NCI-H510A treated with DMSO at 0.1 percent for 48 hours (cell line): ENCODE measurements at regions not wholly inside any gene's neighbourhood (a gene's known extent, or its start where the extent isn't known, plus 50 kb on each side); places are given as distances from the start of the nearest gene placed in this dataset.
A peak's percentile ranks its signal among the peaks of the same experiment; 100 is the strongest.
"Not testable (repeated sequence)": the region's sequence is repeated elsewhere in the genome, so short reads cannot be mapped to it uniquely, and the experiment has no call there.

Source experiments
- DNase-seq: peaks from one replicate; lab custom pipeline; 2025; lab: John Stamatoyannopoulos, UW

DNA sequence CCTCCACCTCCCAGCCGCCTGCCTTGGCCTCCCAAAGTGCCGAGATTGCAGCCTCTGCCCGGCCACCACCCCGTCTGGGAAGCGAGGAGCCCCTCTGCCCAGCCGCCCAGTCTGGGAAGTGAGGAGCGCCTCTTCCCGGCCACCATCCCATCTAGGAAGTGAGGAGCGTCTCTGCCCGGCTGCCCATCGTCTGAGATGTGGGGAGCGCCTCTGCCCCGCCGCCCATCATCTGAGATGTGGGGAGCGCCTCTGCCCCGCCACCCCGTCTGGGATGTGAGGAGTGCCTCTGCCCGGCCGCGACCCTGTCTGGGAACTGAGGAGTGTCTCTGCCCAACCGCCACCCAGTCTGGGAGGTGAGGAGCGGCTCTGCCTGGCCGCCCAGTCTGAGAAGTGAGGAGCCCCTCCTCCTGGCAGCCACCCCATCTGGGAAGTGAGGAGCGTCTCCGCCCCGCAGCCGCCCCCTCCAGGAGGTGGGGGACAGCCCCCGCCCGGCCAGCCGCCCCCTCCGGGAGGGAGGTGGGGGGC is 296.3 kb downstream of the HNRNPD start:
- not testable (repeated sequence) for DNase-seq

DNA sequence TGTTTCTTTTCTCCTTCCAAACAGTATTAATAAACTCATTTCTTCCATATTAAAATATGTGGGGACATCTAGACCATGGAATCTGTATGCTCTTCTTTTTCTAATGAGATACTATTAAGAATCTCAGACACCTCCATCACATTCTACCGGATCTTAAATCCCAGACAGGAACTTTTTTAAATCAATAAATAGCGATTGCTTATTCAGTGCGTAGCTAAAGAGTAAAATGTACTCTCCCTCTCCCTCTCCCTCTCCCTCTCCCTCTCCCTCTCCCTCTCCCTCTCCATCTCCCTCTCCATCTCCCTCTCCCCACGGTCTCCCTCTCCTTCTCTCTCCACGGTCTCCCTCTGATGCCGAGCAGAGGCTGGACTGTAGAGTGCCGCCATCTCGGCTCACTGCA is 297.0 kb downstream of the HNRNPD start:
- no peak for DNase-seq

DNA sequence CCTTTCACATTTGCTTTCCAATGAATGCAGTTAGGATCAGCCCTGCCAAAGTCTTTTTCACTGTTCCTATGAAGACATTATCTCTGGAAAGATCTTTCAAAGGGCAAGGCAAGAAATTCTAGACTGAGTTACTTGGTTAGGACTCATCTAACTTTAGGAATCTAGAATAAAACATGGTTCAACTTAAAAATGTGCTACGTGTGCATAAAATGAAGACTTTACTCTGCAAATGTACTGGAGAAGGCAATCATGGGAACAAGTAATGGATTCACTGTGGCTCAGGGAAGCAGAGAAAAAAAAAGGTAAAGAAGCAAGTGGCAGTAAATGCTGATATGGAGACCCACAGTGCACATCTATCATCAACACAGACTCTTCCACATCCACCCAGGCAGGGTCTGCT is 297.4 kb downstream of the HNRNPD start:
- no peak for DNase-seq

DNA sequence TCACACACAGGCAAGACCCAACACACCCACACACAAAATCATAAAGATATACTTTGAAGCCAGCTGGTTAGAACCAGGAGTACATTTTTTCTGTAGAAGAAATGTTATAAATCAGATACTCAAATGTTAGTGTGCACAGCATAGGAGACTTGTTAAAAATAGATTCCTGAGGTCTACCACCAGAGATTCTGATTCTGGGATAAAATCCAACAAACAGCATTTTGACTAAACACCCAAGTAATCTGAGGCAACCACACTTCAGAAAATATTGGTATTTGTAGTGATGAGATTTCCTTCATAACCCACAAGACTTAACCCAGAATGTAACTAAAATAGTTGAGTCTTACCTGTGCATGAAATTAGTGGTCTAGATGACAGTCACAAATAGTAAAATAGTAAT is 301.8 kb downstream of the HNRNPD start:
- DNase-seq, result no peak

DNA sequence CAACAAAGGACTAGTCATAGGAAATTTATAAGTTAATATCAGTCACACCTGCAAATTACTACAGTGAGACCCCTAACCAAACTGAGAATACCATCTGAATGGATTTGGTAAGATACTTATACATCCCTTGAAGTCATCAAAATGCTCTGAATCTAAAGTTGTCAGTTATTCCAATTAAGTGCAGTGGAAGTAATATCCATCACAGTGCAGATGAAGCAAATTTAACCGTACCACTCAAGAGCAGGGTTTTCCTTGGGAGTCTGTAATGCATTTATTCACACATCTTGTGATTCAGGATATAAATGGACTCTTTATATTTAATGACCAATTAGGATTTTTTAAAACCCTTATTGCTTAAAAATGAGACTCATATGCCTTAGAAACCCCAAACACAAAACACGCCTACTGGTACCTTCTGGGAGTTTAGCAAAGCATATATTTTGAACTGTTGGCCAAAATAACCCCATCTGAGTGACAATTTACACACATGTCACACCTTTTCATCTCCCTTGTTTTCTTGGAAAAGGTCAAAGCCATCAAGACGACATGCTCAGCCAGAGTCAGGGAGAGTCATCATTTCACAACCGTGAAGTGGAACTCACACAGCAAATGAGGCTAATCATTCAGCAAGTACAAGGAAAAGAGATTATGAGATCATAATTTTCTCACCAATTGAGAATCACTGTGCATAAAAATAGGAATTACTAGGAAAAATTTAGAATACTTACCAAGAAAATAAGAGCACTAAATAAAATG is 303.7 kb downstream of the HNRNPD start:
- no peak for DNase-seq

DNA sequence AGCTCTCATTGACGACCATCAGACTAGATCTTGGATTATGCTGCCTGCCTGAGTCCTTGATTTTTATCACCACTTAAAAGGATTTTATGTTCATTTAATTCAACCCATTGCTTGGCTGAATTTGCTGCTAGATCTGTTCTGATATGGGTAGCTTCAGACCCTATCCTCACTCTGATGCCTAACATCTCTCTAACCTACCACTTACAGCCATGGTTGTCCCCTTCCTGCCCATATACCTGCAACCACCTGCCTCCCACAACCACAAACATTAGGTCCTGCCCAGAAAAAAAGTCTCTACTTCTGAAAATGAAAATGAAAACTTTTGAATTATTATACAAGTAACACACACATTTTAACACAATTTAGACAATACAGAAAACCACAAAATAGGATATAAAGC is 310.8 kb downstream of the HNRNPD start:
- DNase-seq, result no peak

DNA sequence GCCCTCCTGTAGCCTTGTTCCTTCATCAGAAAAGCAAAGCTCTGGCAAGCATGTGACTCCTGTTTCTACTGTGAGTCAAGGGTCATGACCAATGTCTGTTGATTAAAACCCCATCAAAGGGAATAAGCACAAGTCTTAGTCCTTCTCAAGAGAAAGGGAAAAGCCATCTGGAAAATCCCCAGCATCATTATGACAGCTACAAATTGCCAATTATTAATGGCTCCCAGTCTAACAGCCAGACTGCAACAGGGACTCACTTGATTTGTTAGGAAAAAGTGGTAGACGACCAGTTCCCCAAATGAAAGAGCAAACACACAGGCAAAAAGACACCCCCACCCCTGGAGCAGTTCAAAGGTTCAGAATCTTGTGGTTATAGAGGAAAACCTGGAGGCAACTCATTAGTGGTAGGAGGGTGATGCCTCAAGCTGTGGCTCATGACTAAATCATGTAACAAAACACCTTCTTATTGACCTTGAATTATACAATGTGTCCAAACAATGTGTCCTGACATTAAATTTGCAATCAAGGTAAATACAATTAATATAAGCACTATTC is 315.7 kb downstream of the HNRNPD start:
- no peak for DNase-seq

DNA sequence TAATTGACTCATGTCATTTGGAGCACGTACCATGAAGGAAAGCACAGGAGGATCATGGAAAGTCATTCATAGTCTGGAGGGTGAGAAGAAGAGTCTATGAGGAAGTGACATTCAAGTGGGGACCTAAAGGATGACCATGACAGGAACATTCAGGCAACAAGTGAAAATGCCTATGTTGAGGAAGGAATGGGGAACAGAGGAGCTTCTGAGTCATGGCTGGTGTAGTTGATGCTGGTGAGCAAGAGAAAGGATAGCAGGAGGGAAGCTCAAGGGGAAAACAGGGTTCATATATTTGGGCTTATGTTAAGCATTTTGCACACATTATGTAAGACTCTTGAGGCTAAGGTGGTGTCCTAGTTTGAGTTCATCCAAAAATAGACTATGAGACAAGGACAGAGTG is 318.6 kb downstream of the HNRNPD start:
- no peak for DNase-seq

DNA sequence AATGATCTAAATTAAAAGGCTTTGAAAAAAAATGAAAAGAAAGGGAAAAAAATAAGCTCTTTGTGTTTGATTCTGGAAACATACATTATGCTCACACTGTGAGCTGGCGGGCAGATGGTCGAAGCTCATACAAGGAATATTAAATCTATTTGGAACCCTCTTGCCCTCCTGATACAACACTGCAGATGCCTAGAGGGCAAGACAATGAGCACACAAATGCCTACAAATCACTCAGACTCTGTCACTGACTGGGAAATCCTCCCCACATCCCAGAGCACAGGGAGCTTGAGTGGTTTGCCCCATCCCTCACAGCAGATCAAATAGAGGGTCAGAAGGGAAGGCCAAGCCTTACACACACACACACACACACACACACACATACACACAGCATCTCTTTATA is 320.4 kb downstream of the HNRNPD start:
- no peak for DNase-seq

DNA sequence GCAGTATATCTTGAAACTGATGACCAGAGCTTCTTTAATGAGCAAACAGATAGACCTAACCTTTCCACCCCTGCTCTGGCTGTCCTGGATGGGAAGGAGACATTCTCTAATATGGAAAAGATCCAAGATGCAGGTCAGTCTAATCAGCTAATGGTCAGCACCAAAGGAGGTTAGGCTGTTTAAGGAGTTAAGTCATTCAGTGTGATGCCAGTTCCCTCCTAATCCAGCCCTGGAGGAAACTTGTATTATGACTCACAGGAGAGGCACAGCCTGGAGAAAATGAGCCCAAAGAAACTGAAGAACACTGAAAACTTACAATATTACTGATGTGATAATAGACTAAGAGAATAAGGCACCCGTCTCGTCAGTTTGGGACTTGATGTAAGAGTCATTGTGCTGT is 323.0 kb downstream of the HNRNPD start:
- no peak for DNase-seq

DNA sequence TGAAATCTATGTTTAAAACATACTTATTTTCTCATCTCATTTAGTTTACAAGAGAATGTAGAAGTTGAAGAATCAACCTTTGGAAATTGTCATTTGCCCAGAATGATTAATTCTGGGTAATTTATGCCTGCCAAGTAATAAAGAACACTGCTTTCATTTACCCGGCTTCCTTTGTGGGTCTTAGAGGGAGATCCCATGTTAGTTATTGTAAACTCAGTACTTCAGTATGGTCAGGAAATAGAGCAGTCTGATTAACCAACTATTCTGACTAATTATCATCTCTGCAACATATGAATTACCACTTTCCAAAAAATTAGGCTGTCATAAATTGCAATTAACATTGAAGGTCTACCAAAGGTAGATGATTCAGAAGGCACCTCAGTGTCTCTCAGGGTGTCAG is 324.5 kb downstream of the HNRNPD start:
- no peak for DNase-seq

DNA sequence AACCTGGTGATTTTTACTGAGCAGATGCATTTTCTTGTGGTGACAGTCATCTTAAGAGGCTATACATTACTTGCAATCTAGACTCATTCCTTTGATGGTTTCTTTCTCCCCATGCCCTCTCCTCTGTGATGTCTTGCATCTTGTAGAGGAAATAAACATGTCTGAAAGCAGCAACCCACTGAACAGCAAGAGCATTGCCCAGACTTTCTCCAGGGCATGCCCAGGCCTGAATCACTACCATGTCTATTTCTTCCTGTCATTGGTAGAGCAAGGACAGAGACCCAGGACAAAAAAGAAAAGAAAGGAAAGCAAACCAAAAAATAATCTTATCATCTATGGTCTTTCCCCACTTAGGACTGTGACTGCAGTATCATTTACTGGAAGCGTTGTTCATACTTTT is 326.1 kb downstream of the HNRNPD start:
- no peak for DNase-seq

DNA sequence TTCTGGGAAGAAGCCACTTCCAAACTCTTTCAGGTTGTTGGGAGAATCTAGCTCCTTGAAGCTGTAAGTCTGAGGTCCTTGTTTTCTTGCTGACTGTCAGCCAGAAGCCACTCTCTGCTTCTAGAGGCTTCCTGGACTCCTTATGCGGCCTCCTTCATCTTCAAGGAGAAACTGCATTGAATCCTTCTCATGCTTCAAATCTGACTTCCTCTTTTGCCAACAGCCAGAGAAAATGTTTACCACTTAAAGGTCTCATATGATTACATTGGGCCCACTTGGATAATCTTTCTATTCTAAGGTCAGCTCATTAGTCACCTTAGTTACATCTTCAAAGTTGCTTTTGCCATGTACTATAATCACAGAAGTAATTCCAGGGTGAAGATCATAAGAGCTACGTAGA is 327.0 kb downstream of the HNRNPD start:
- DNase-seq, result no peak

DNA sequence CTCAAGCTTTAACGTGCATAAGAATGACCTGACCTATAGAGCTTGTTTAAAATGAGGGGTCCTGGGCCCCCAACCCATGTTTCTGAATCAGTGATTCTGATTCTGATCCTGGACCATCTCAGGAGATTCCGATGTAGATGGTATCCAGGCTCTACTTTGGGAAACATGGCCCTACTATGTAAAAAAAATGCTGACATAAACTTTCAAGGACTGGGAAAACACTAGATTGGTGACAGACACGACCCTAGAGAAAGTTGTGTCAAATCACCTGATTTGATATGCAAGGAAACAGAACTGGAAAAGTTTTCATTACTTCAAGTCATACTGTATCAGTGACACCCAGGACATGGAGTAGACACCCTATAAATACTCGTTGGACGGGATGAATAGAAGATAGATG is 328.5 kb downstream of the HNRNPD start:
- no peak for DNase-seq

DNA sequence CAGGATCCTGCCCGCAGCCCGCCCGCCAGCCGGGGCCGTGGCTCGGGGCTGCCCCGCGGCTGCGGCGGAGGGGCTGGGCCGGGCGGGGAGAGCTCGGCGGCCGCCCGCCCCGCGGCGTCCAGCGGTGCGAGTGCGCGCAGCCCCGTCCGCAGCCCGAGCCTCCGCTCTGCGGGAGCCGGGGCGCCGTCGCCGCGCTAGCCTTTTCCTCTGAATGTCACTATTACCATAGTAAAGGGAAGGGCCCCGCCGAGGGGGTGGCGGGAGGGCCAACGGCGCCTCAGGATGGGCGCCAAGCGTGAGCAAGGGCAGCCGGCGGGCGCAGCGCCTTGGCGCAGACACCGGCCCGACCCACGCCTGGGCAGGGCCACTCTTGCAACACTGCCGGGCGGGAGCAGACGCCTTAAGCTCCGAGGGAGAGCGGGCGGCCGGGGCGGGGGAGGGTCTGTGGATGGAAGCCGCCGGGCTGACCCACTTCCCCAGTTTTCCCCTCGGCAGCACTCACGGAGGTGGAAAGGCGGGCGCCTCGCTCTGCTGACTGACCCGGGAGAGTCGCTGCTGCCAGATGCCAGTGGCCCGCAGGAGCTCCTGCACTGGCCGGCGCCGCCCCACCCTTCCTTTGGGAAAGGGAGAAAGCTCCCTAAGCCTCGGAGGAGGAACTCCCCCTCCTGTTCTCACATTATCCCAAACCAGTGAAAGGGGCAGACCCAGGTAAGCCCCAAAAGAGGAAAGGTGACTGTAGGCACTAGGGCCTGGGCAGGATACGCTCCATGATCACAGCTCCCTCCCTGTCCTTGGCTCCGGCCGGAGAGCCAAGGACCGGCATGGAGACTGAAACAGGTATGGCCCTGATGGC is 329.4 kb downstream of the HNRNPD start:
- DNase-seq, result peak; percentile 49

DNA sequence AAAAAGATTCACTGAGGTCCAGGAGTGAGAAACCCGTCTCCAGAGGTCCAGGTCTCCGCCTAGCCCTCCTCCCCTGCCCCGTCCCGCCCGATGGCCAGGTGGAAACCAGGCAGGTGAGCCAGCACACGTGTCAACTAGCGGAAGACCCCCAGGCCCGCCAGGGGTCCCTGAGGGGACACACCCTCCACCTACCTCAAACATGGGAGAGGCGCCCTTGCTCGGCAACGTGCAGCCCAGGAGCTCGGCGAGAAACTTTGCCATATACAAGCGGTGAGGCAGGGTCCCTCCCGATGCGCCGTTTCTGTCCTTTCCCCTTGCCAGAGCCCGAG is 330.0 kb downstream of the HNRNPD start:
- DNase-seq, result no peak

DNA sequence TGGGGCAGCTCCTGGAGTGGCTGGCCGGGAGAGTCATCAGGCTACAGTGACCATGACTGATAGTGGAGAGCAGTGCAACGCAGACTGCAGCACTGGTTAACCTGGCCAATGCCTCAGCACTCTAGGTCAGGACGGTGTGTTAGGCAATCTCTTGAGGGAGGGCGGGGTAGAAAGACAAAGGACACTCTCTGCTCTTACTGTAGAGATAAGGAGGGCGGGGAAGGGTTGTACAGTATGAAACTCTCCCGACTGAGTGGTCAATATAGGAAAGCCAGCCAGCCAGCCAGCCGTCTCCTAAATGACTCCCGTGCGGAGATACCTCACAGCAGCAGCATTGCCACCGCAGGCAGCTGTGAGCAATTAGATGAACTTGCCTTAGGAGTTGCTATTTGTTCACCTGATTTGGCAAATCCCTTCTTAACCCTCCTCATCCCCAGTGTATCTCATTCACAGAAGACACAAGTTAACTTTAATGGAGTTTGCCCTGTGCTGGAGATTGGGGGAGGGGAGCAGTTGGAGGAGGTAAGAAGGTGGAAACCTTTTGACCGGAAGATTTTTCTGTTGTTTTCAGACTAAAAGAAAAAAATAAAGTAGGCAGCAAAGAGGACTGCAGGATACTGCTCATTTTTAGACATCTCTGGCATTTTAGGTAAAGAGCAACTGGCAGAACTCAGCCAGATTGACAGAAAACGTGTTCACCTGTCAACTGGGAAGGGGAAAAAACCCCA is 330.5 kb downstream of the HNRNPD start:
- DNase-seq, result no peak

DNA sequence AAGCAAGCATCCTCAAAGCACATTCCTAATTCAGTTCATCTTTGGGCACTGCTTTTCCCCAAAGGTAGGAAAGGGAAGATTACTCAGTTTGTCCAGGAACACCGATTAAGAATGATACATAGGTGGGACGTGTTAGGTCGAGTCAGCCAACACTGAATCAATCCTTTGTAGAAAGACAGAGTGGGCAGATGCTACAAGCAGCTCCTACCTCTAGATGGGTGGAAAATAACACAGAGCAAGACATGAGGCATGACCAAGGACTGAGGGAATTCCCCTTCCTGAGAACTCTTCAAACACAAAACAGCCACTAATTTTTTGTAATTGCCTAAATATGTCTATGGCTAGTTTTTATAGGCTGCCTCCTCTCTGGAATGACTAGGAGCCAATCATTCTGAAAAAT is 331.7 kb downstream of the HNRNPD start:
- DNase-seq, result no peak

DNA sequence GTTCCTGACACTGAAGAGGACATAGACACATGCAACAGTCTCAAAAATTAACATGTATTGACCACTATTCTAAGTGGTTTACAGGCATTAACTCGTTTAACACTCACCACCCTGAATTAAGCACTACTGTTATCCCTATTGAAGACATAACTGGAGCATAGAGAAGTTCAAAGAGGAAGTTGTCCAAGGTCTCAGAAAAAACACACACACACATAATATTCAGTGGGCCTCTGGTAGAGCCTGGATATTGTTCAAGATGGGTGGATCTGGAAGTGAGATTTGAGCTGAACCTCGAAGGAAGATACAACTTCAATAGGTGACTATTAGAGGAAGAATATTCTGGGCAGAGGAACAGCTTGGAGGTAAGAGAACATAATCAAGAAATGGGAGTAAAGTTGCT is 334.9 kb downstream of the HNRNPD start:
- DNase-seq, result no peak

DNA sequence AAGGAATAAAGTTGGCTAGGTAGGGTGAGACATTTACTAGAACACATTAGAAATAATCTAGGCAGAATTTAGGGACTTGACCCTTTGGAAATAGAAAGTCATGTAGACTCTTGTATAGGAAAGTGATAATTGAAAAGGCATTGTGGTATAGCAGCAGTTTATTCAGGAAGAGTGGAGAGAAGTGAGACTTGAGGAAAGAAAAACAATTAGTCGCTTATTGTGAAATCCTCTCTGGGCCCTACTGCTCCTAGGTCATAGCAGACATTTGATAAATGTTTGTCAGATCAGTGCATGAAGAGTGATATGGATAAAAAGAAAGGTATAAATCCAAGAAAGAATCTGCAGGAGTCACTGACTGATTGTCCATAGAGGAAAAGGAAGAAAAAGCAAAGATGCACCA is 337.6 kb downstream of the HNRNPD start:
- no peak for DNase-seq

DNA sequence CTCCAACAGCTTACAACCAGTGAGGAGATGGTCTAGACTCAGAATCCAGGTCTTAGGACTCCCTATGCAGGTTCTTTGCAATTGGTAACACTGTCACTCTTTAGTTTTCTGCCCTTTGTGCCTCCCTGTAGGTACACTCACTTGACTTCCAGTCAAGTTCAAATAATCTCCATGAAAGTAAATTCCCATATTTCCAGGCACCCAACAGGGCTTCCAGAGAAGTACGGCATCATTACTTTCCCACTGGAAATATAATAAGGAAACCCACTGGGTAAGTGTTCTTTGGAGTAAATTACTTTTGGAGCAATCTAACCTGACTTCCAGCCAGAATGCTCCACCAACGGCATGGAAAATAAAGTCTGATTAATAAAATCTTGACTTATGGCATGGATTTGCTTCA is 338.9 kb downstream of the HNRNPD start:
- no peak for DNase-seq

DNA sequence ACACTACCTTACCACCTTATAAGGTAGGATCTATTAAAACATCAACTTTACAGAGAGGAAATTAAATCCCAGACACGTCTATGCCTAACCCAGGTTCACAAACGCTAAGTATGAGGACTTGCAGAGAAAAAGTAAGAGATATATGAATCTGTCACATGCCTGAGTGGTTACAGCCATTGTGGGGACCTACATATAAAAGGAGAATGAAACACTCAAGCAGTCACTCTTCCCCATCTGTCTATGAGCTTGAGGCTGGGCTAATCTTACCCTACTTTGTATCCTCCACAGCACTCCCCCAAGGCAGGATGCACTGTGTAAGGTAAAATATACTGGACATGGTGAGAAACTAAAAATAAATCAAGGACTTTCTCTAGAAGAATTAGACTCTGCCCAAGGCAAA is 339.9 kb downstream of the HNRNPD start:
- no peak for DNase-seq
